HG02798 (cell line): ENCODE measurements at regions not wholly inside any gene's neighbourhood (a gene's known extent, or its start where the extent isn't known, plus 50 kb on each side); places are given as distances from the start of the nearest gene placed in this dataset.
A peak's percentile ranks its signal among the peaks of the same experiment; 100 is the strongest.

Experiments
- ATAC-seq: cut with Tn5 transposase; IDR thresholded peaks from one replicate; pipeline ENCODE4 v1.9.1; 2021; ENCODE audit warnings: mild to moderate bottlenecking; ENCODE audit not compliant: unreplicated experiment, poor library complexity

- ATAC-seq: no peak
Measured at GRCh38 chr18:24919181-24919797, 432.7 kb downstream of the ZNF521 start.

- ATAC-seq: peak; percentile 43
Measured at GRCh38 chr18:24922491-24922890, 429.5 kb downstream of the ZNF521 start.

- peak; percentile 89 for ATAC-seq
Measured at GRCh38 chr18:24923138-24923537, 428.8 kb downstream of the ZNF521 start.

- ATAC-seq: no peak
Measured at GRCh38 chr18:24924066-24924716, 427.8 kb downstream of the ZNF521 start.

GRCh38 chr18:24926649-24927048 is 425.3 kb downstream of the ZNF521 start:
- ATAC-seq: no peak

- no peak for ATAC-seq
Measured at GRCh38 chr18:24928301-24928878, 423.6 kb downstream of the ZNF521 start.

- ATAC-seq: no peak
Measured at GRCh38 chr18:24930478-24930877, 421.5 kb downstream of the ZNF521 start.

- ATAC-seq: no peak
Measured at GRCh38 chr18:24930971-24931370, 421.0 kb downstream of the ZNF521 start.

GRCh38 chr18:24933345-24933744 is 418.6 kb downstream of the ZNF521 start:
- no peak for ATAC-seq

- ATAC-seq: no peak
Measured at GRCh38 chr18:24934258-24934932, 417.6 kb downstream of the ZNF521 start.

- ATAC-seq: no peak
Measured at GRCh38 chr18:24935008-24935407, 417.0 kb downstream of the ZNF521 start.

- no peak for ATAC-seq
Measured at GRCh38 chr18:24935896-24936295, 416.1 kb downstream of the ZNF521 start.

- no peak for ATAC-seq
Measured at GRCh38 chr18:24936691-24937090, 415.3 kb downstream of the ZNF521 start.

- no peak for ATAC-seq
Measured at GRCh38 chr18:24937639-24938275, 414.2 kb downstream of the ZNF521 start.

- no peak for ATAC-seq
Measured at GRCh38 chr18:24940416-24940815, 411.6 kb downstream of the ZNF521 start.

- ATAC-seq: no peak
Measured at GRCh38 chr18:24941174-24941951, 410.6 kb downstream of the ZNF521 start.

- no peak for ATAC-seq
Measured at GRCh38 chr18:24942144-24942543, 409.8 kb downstream of the ZNF521 start.

- ATAC-seq: no peak
Measured at GRCh38 chr18:24947521-24948305, 404.3 kb downstream of the ZNF521 start.

GRCh38 chr18:24949908-24950307 is 402.1 kb downstream of the ZNF521 start:
- ATAC-seq: no peak
